G401 (cell line): ENCODE measurements at regions not wholly inside any gene's neighbourhood (a gene's known extent, or its start where the extent isn't known, plus 50 kb on each side); places are given as distances from the start of the nearest gene placed in this dataset.
"Not testable (repeated sequence)": the region's sequence is repeated elsewhere in the genome, so short reads cannot be mapped to it uniquely, and the experiment has no call there.

Experiments
- DNase-seq: peaks from one replicate; pipeline ENCODE4 v3.0.0-alpha.2; 2015; ENCODE audit warnings: low spot score
- in situ Hi-C: cut with HindIII; loops from 2 replicates; pipeline ENCODE4 v1.10.0; 2016; ENCODE audit warnings: low sequenced_read_pairs, mixed read lengths

GRCh38 chr3:82378392-82378791 lies 616.9 kb upstream of the GBE1 start:
- no peak for DNase-seq
- in situ Hi-C loops = no loop called here

- in situ Hi-C loops = no loop called here
- DNase-seq = no peak
Measured at GRCh38 chr3:82376883-82377282, 615.4 kb upstream of the GBE1 start.

GRCh38 chr3:82373833-82374232 lies 612.4 kb upstream of the GBE1 start:
- DNase-seq, in situ Hi-C loops: not testable (repeated sequence)

- DNase-seq = no peak
- in situ Hi-C loops = no loop called here
Measured at GRCh38 chr3:82364827-82365226, 603.4 kb upstream of the GBE1 start.

- in situ Hi-C loops = no loop called here
- DNase-seq = no peak
Measured at GRCh38 chr3:82363131-82363530, 601.7 kb upstream of the GBE1 start.

GRCh38 chr3:82355228-82355627 lies 593.8 kb upstream of the GBE1 start:
- in situ Hi-C loops = no loop called here
- no peak for DNase-seq

- peak; percentile 98 for DNase-seq
- in situ Hi-C loops = no loop called here
Measured at GRCh38 chr3:82354228-82354627, 592.8 kb upstream of the GBE1 start.

GRCh38 chr3:82353306-82354171 lies 592.1 kb upstream of the GBE1 start:
- DNase-seq = peak; percentile 33
- in situ Hi-C loops = no loop called here

GRCh38 chr3:82347585-82347984 lies 586.1 kb upstream of the GBE1 start:
- no peak for DNase-seq
- in situ Hi-C loops = no loop called here

GRCh38 chr3:82342521-82342920 lies 581.1 kb upstream of the GBE1 start:
- DNase-seq = no peak
- in situ Hi-C loops = no loop called here

- in situ Hi-C loops = no loop called here
- DNase-seq = no peak
Measured at GRCh38 chr3:82329300-82329699, 567.9 kb upstream of the GBE1 start.

- no peak for DNase-seq
- in situ Hi-C loops = no loop called here
Measured at GRCh38 chr3:82311901-82312300, 550.5 kb upstream of the GBE1 start.

- in situ Hi-C loops = no loop called here
- DNase-seq = no peak
Measured at GRCh38 chr3:82308755-82309154, 547.3 kb upstream of the GBE1 start.

GRCh38 chr3:82306189-82306588 lies 544.7 kb upstream of the GBE1 start:
- in situ Hi-C loops = no loop called here
- DNase-seq = no peak

- DNase-seq = no peak
- in situ Hi-C loops = no loop called here
Measured at GRCh38 chr3:82294609-82295008, 533.2 kb upstream of the GBE1 start.

- no peak for DNase-seq
- in situ Hi-C loops = no loop called here
Measured at GRCh38 chr3:82293867-82294266, 532.4 kb upstream of the GBE1 start.

GRCh38 chr3:82293435-82293834 lies 532.0 kb upstream of the GBE1 start:
- no peak for DNase-seq
- in situ Hi-C loops = no loop called here

- in situ Hi-C loops = no loop called here
- DNase-seq = no peak
Measured at GRCh38 chr3:82287562-82287961, 526.1 kb upstream of the GBE1 start.

GRCh38 chr3:82281205-82281604 lies 519.8 kb upstream of the GBE1 start:
- DNase-seq = no peak
- in situ Hi-C loops = no loop called here

GRCh38 chr3:82276992-82277391 lies 515.5 kb upstream of the GBE1 start:
- in situ Hi-C loops = no loop called here

GRCh38 chr3:82274897-82275296 lies 513.5 kb upstream of the GBE1 start:
- DNase-seq = no peak
- in situ Hi-C loops = no loop called here

More at GRCh38 chr3:82276992-82277391, 515.5 kb upstream of the GBE1 start:
- no peak for DNase-seq
